ENCODE measurements at regions not wholly inside any gene's neighbourhood (a gene's known extent, or its start where the extent isn't known, plus 50 kb on each side); places are given as distances from the start of the nearest gene placed in this dataset.

GRCh38 chr4:124486423-124486822 is 226.1 kb downstream of the ANKRD50 start:
- Histone ChIP-seq H3K4me3 (ENCODE audit: low read depth, low read length) (no peak overlapping the region), H3K27me3 (ENCODE audit: control insufficient read depth, insufficient read depth, low read length) (no peaks in the 10 kb centered on the region), H3K36me3 (ENCODE audit: control insufficient read depth, insufficient read depth, low read length) (no peaks in the 10 kb centered on the region)
- POLR2A ChIA-PET: no interaction called here
- CTCF ChIA-PET: no interaction called here
- TF ChIP-seq, protein P1, sequence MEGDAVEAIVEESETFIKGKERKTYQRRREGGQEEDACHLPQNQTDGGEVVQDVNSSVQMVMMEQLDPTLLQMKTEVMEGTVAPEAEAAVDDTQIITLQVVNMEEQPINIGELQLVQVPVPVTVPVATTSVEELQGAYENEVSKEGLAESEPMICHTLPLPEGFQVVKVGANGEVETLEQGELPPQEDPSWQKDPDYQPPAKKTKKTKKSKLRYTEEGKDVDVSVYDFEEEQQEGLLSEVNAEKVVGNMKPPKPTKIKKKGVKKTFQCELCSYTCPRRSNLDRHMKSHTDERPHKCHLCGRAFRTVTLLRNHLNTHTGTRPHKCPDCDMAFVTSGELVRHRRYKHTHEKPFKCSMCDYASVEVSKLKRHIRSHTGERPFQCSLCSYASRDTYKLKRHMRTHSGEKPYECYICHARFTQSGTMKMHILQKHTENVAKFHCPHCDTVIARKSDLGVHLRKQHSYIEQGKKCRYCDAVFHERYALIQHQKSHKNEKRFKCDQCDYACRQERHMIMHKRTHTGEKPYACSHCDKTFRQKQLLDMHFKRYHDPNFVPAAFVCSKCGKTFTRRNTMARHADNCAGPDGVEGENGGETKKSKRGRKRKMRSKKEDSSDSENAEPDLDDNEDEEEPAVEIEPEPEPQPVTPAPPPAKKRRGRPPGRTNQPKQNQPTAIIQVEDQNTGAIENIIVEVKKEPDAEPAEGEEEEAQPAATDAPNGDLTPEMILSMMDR (IDR thresholded peaks at IDR 0.05; ENCODE audit: insufficient read depth, low read depth, low read length): no peak
- no peak for DNase-seq (ENCODE audit: low read depth)

DNA sequence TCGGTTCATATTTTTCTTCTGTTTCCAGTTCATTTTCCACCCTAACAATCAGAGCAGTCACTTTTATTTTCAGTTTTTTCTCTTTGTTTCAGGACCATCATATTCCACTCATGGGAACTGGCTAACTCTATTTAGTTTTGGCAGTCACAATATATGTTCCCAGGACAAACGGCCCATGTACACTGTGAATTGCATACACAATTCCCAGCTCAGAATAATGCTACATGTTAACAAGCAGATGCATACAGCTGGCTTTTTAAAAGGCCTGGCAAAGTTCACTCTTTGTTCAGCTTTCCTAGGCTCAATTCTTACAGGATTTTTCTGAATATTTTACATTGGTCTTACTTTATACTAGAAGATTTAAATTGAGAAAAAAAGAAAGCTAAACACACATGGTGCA is 224.9 kb downstream of the ANKRD50 start:
- no peak overlapping the region for H3K4me3 ChIP-seq (ENCODE audit: low read depth, low read length)
- H3K36me3 ChIP-seq (ENCODE audit: control insufficient read depth, insufficient read depth, low read length): no peaks in the 10 kb centered on the region
- DNase-seq (ENCODE audit: low read depth): no peak
- ChIA-PET CTCF (interaction anchor here (1.0 kb wide), 1 partner anchor 25 kb away, joined by 3 read pairs; no protein-coding TSS in a partner anchor), POLR2A (no interaction called here)
- H3K27me3 ChIP-seq (ENCODE audit: control insufficient read depth, insufficient read depth, low read length): no peaks in the 10 kb centered on the region
- TF ChIP-seq, protein P1 (IDR thresholded peaks at IDR 0.05; ENCODE audit: insufficient read depth, low read depth, low read length): no peak

GRCh38 chr4:124491361-124492145 is 221.0 kb downstream of the ANKRD50 start:
- H3K27me3 ChIP-seq (ENCODE audit: control insufficient read depth, insufficient read depth, low read length): no peaks in the 10 kb centered on the region
- POLR2A ChIA-PET: no interaction called here
- H3K4me3 ChIP-seq (ENCODE audit: low read depth, low read length): no peak overlapping the region
- CTCF ChIA-PET: interaction anchor here (0.6 kb wide), 1 partner anchor 744 kb away, joined by 3 read pairs; no protein-coding TSS in a partner anchor
- DNase-seq (ENCODE audit: low read depth): no peak
- TF ChIP-seq, protein P1 (IDR thresholded peaks at IDR 0.05; ENCODE audit: insufficient read depth, low read depth, low read length): no peak
- H3K36me3 ChIP-seq (ENCODE audit: control insufficient read depth, insufficient read depth, low read length): no peaks in the 10 kb centered on the region

DNA sequence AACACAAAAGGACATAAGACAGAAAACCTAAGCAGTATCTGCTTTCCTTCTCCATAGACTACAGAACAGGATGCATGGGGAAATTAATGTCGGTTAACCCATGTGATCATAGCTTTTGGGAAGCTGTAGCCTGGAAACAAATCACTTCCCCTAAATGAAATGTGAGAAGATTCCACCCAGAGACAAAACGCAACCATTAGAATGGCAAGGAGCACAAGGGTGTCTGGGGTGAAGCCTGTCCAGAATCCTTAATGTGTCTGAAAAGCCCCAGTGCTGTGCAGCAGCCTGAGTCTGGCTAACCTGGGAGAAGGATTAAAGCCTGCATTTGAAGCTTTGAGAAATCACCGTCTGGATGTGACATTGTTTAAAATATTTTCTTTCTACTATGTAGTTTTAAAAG is 213.3 kb downstream of the ANKRD50 start:
- POLR2A ChIA-PET: no interaction called here
- CTCF ChIA-PET: no interaction called here
- TF ChIP-seq, protein P1 (IDR thresholded peaks at IDR 0.05; ENCODE audit: insufficient read depth, low read depth, low read length): no peak
- no peaks in the 10 kb centered on the region for H3K27me3 ChIP-seq (ENCODE audit: control insufficient read depth, insufficient read depth, low read length)
- no peaks in the 10 kb centered on the region for H3K36me3 ChIP-seq (ENCODE audit: control insufficient read depth, insufficient read depth, low read length)
- no peak overlapping the region for H3K4me3 ChIP-seq (ENCODE audit: low read depth, low read length)
- no peak for DNase-seq (ENCODE audit: low read depth)

GRCh38 chr4:124501576-124501975 is 211.0 kb downstream of the ANKRD50 start:
- no peak for DNase-seq (ENCODE audit: low read depth)
- H3K36me3 ChIP-seq (ENCODE audit: control insufficient read depth, insufficient read depth, low read length): no peaks in the 10 kb centered on the region
- no peaks in the 10 kb centered on the region for H3K27me3 ChIP-seq (ENCODE audit: control insufficient read depth, insufficient read depth, low read length)
- H3K4me3 ChIP-seq (ENCODE audit: low read depth, low read length): no peak overlapping the region
- TF ChIP-seq, protein P1 (IDR thresholded peaks at IDR 0.05; ENCODE audit: insufficient read depth, low read depth, low read length): no peak
- ChIA-PET CTCF (no interaction called here), POLR2A (no interaction called here)
